Colonic mucosa (tissue), 4 donors: ENCODE measurements at regions not wholly inside any gene's neighbourhood (a gene's known extent, or its start where the extent isn't known, plus 50 kb on each side); places are given as distances from the start of the nearest gene placed in this dataset.

Source experiments
- DNase-seq: peaks from one replicate; pipeline ENCODE4 v3.0.0-alpha.2; 2020
- H3K27ac ChIP-seq: fragments of 200-600 bp; one replicate; pipeline ENCODE4 v1.8.0; 2021
- H3K27me3 ChIP-seq: fragments of 200-600 bp; one replicate; pipeline ENCODE4 v1.8.0; 2021
- H3K36me3 ChIP-seq: fragments of 200-600 bp; one replicate; pipeline ENCODE4 v1.8.0; 2021
- H3K4me1 ChIP-seq: fragments of 200-600 bp; one replicate; pipeline ENCODE4 v1.8.0; 2021; ENCODE audit warnings: mild to moderate bottlenecking
- H3K4me3 ChIP-seq: fragments of 200-600 bp; one replicate; pipeline ENCODE4 v1.8.0; 2021
- H3K9ac ChIP-seq, 2 donors: one replicate each; pipeline ENCODE4 v1.7.0; 2013; ENCODE audit warnings: control low read depth in 2 of 2, low read depth in 2 of 2, low read length in 2 of 2
- H3K9me3 ChIP-seq: fragments of 200-600 bp; one replicate; pipeline ENCODE4 v1.8.0; 2021
- intact Hi-C: fragments of 100-400 bp; cut with DNase I; formaldehyde crosslinking; loops from one replicate; pipeline ENCODE4 v1.14.1; 2022
- TF ChIP-seq, protein P1 (sequence below): fragments of 200-600 bp; IDR thresholded peaks from one replicate; pipeline ENCODE4 v1.8.0; 2022; ENCODE audit warnings: antibody characterized with exemption, mild to moderate bottlenecking
- donor health status: healthy.
- donor health status: DM: no; HTN: no; CAD: no.
- donor health status: DM: no; HTN: no; CAD: no.

DNA sequence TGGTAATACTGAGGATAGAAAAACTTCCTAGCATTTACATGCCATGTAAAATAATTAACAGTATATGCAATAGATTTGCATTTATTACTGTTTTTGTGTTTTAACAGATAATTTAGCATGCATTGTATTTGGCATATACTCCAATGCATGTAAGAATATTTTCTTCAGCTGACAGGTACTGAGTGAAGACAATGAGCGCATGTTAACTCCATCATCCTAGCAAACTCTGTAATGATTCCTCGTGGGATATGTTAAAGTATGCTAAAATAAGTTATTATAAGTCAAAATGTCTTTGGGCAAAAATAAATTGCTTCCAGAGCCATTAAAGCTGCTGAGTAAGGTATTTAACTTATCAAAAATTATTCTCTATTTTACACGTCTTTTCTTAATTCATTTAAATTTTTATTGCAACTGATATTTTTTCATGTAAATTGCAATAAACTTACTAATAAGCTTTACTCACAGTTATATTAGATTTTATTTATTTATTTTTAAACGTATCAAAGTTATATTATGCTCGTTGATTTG, 616.4 kb upstream of the NDST4 start:
- Histone ChIP-seq H3K4me1 (no peaks in the 10 kb centered on the region), H3K27ac (no peak overlapping the region), H3K27me3 (no peaks in the 10 kb centered on the region), H3K9me3 (no peaks in the 10 kb centered on the region), H3K9ac (no peak overlapping the region), H3K4me3 (no peak overlapping the region), H3K36me3 (no peaks in the 10 kb centered on the region)
- no peak for DNase-seq
- intact Hi-C loops, result no loop called here
- TF ChIP-seq, protein P1, sequence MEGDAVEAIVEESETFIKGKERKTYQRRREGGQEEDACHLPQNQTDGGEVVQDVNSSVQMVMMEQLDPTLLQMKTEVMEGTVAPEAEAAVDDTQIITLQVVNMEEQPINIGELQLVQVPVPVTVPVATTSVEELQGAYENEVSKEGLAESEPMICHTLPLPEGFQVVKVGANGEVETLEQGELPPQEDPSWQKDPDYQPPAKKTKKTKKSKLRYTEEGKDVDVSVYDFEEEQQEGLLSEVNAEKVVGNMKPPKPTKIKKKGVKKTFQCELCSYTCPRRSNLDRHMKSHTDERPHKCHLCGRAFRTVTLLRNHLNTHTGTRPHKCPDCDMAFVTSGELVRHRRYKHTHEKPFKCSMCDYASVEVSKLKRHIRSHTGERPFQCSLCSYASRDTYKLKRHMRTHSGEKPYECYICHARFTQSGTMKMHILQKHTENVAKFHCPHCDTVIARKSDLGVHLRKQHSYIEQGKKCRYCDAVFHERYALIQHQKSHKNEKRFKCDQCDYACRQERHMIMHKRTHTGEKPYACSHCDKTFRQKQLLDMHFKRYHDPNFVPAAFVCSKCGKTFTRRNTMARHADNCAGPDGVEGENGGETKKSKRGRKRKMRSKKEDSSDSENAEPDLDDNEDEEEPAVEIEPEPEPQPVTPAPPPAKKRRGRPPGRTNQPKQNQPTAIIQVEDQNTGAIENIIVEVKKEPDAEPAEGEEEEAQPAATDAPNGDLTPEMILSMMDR, result no peak

DNA sequence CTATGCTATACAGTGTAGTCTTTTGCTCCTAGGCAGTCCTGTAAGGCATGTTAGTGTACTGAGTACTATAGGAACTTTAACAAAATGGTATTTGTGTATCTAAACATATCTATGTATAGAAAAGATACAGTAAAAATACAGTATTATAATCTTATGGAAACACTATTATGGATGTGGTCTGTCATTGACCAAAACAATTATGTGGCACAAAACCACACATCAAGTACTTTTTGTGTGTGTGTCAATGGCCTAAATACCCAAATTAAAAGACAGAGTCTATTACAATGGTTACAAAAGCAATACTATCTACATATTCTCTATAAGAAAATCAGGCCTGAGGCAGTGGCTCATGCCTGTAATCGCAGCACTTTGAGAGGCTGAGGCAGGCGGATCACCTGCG, 610.2 kb upstream of the NDST4 start:
- Histone ChIP-seq H3K9me3 (no peaks in the 10 kb centered on the region), H3K9ac (no peak overlapping the region), H3K4me1 (no peaks in the 10 kb centered on the region), H3K27ac (no peak overlapping the region), H3K36me3 (no peaks in the 10 kb centered on the region), H3K27me3 (no peaks in the 10 kb centered on the region), H3K4me3 (no peak overlapping the region)
- DNase-seq, result no peak
- TF ChIP-seq, protein P1, result no peak
- intact Hi-C loops, result no loop called here

DNA sequence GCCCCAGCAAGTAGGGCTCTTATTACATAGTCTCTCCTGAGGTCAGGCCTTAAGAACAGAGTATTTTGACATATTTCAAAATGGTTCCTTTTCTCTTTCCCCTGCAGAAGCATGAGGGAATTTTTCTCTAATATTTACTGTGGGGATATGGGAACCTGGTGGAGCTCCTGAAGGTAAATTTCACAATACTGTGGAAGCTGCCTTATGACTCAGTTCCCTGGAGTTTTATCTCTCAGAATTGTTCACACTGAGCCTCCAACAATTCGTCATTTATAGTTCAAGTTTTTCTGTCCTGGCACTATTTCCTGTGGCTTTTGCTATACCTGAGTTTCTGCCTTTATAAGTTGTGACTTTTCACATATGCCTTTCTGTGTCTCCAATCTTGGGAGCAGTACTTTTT, 607.2 kb upstream of the NDST4 start:
- no peaks in the 10 kb centered on the region for H3K9me3 ChIP-seq
- DNase-seq, result no peak
- no peak overlapping the region for H3K4me3 ChIP-seq
- H3K27ac ChIP-seq, result no peak overlapping the region
- TF ChIP-seq, protein P1, result no peak
- intact Hi-C loops, result no loop called here
- H3K9ac ChIP-seq, result no peak overlapping the region
- H3K27me3 ChIP-seq, result no peaks in the 10 kb centered on the region
- no peaks in the 10 kb centered on the region for H3K4me1 ChIP-seq
- H3K36me3 ChIP-seq, result no peaks in the 10 kb centered on the region

DNA sequence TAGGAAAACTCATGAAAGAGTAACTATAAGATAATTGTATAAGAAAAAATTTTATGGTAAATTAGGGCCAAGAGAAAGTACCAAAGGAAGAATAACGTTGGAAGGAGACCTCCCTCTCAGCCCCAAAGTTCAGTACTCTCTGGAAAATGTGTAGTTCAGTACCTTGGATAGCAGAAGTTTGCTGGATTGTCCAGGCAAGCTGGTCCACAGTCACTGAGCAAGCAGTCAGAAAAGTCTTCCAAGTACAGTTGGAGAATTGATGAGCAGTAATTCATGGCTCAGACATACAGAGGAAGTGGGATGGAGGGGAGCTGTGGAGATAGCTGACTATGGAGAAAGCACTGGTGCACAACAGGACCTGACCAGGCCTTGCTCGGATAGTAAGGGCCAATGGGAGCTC, 598.2 kb upstream of the NDST4 start:
- DNase-seq, result no peak
- Histone ChIP-seq H3K27me3 (no peaks in the 10 kb centered on the region), H3K27ac (no peak overlapping the region), H3K9ac (no peak overlapping the region), H3K4me3 (no peak overlapping the region), H3K4me1 (no peaks in the 10 kb centered on the region), H3K9me3 (no peaks in the 10 kb centered on the region), H3K36me3 (no peaks in the 10 kb centered on the region)
- TF ChIP-seq, protein P1, result no peak
- intact Hi-C loops, result no loop called here

DNA sequence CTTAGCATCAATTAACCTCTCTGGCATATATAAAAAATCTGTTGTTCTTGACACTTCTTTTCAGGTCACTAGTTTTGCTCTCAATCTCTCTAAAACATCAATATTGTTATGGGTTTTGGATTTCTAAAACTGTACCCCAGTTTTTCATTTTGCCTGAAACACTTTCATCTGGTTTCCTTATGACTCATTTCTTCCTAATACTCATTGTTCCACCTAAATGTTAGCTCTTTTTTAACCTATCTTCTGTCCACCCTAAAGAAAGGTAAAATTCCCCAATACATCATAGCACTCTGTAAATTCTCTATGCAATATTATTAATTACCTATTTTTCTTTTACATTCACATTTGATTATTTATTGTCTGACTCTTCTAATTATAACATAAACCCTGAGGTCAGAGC, 575.5 kb upstream of the NDST4 start:
- intact Hi-C loops, result no loop called here
- TF ChIP-seq, protein P1, result no peak
- Histone ChIP-seq H3K4me1 (no peaks in the 10 kb centered on the region), H3K9me3 (no peaks in the 10 kb centered on the region), H3K27ac (no peak overlapping the region), H3K27me3 (no peaks in the 10 kb centered on the region), H3K4me3 (no peak overlapping the region), H3K9ac (no peak overlapping the region), H3K36me3 (no peaks in the 10 kb centered on the region)
- DNase-seq, result no peak
